Activated CD8-positive, alpha-beta memory T cell treated with anti-CD3 and anti-CD28 coated beads for 36 hours (primary cell): ENCODE measurements at regions not wholly inside any gene's neighbourhood (a gene's known extent, or its start where the extent isn't known, plus 50 kb on each side); places are given as distances from the start of the nearest gene placed in this dataset.

ENCODE experiments used
- CTCF ChIA-PET: fragments of 350-600 bp; sonication (Branson Sonifier 250); formaldehyde crosslinking; loops from one replicate; lab custom pipeline; 2021; ENCODE audit warnings: antibody characterized with exemption; lab: Charles Lee
- POLR2A ChIA-PET: fragments of 350-600 bp; sonication (Branson Sonifier 250); formaldehyde crosslinking; loops from one replicate; lab custom pipeline; 2021; ENCODE audit warnings: antibody characterized with exemption; lab: Charles Lee

DNA sequence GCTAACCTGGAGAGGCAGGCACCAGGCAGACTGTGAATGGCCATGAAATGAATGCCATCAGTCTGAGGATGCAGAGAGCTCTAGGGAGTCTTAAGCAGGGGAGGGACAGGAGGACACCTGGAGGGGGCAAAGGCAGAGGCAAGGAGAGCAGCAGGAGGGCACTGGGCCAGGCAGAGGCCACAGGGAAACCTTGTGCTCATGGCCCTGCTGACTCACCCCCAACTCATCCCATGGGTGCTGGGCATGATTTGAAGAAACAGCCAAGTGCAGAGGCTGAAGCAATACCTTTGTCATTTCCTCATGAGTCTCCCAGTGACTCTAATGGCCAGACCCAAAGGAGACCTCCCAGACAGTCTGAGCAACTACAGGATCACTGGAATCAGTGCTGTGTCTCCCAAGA lies 141.4 kb downstream of the TMEM132E start:
- ChIA-PET POLR2A (no interaction called here), CTCF (no interaction called here)

DNA sequence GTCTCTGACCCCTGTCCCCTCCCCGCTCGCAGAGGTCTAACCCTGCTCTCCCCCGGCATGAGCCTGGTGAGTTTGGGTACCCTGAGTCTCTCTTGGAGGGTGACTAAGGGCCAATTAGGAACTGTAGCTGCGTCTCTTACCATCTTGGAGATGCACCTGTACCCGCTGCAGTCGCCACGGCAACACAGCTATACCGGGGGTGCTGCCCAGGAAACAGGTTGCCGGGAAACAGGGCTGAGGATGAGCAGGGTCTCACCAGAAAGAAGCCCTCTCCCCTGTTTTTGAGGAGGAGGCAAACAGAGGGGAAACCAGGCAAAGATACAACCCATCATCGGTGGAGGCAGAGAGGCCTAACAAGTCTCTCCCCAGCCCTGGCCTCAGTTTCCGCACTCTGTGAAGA lies 140.2 kb downstream of the TMEM132E start:
- ChIA-PET CTCF (no interaction called here), POLR2A (no interaction called here)

DNA sequence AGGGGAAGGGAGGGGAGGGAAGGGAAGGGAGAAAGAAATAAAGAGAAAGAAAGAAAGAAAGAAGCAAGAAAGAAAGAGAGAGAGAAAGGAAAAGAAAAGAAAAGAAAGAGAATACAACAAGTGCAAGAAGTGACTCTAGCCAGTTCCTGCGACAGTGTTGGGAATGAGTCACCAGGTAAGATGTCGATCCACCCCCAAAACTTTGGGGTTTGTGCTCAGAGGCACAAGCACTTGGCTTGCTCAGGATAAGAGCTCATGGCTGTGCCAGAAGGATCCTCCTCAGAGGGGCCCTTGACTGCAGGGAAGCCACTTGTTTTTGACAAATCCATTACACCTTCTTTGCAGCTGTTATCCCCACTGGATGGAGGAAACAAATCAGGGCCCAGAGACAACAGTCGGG lies 137.7 kb downstream of the TMEM132E start:
- ChIA-PET CTCF (no interaction called here), POLR2A (no interaction called here)

DNA sequence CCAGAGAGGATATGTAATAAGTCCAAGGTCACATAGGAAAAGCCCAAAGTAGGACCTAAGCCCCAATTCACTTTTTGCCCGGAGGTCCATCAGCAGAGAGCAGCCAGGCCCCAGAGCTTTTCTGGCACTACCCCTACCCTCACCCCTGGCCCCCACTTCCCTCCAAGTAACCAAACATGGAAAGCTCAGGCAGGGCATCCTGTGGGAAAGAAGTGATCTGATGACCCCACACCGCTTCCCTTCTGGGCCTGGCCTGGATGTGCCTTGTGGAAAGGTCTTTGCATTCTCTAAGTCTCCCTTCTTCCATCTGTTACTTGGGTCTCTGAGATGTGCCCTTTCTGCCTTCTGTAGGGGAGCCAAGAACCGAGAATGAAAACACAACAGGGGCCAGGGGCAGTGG lies 136.9 kb downstream of the TMEM132E start:
- ChIA-PET CTCF (no interaction called here), POLR2A (no interaction called here)

DNA sequence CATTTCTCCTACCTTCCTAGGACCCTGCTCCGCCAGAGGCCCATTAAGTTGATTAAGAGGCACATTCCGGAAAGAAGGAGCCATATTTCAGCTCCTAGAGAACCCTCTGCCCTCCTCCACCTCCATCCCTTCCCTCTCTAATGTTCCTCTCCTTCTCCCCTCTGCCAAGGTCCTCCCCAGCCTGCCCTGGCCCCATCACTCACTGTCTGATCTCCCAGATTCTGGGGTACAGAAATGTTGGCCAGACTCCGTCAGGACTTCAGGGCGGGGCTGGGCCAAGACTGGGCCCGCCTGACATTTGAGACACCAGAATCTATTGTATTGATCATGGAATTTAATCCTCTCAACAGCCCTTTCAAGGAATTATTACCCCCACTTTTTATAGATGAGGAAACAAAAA lies 136.1 kb downstream of the TMEM132E start:
- ChIA-PET POLR2A (no interaction called here), CTCF (no interaction called here)

DNA sequence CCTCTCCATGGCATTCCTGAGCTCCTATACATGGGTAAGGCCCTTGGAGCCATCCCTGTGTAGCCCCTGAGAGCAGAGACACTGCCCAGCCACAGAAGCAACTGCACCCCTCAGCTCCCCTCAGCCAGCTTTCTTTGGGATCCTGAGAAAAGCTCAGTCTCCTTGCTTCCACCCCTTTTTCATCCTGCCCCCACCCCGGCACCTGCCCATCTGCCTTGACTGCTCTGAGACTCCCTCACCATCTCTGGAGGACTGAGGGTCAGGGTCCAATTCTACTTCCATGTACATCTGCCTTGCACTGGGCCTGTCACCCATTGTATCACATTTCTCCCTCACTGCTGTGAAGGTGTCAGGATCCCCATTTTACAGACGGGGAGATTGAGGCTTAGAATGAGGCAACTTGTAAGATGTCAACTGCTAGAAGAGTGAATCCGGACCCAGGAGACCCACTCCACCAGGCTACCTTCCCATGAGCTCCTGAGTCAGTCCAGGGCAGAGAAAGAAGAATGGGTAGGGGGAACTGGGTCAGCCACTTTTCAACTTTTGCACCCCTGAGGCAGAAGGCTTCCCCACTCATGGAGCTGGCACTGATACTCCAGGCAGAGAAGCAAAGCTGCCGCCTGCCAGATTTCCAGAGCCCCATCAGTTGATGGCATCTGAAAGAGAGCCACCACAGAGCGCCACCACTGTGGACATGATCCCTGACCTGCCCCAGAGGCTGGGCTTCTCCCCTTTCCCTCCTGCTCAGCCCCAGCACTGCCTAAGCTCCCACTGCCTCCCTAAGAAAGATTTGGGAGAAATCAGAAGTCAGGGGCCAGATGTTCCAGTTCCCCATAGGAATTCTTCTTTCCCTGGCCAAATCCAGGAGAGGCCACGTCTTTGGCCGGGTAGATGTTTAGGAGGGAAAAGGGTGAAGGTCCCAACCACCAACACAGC lies 135.4 kb downstream of the TMEM132E start:
- CTCF ChIA-PET, result no interaction called here
- POLR2A ChIA-PET, result no interaction called here

DNA sequence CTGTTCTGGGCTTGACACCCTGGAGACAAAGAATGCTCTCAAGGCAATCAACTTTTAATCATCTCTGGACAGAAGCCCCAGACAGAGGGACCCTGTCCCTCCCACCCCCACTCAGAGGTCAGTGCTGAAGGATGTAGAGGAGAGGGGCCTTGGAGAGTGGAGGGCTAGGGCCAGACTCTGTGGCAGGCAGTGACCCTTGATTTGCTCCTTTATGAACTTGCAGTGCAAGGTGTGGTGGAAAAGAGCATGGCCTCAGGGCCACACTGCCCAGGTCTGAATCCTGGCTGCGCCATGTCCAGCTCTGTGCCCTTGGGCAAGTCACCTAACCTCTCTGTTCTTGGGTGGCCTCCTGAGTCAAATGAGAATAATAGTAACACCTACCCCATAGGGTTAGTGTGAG lies 134.3 kb downstream of the TMEM132E start:
- ChIA-PET CTCF (no interaction called here), POLR2A (no interaction called here)

DNA sequence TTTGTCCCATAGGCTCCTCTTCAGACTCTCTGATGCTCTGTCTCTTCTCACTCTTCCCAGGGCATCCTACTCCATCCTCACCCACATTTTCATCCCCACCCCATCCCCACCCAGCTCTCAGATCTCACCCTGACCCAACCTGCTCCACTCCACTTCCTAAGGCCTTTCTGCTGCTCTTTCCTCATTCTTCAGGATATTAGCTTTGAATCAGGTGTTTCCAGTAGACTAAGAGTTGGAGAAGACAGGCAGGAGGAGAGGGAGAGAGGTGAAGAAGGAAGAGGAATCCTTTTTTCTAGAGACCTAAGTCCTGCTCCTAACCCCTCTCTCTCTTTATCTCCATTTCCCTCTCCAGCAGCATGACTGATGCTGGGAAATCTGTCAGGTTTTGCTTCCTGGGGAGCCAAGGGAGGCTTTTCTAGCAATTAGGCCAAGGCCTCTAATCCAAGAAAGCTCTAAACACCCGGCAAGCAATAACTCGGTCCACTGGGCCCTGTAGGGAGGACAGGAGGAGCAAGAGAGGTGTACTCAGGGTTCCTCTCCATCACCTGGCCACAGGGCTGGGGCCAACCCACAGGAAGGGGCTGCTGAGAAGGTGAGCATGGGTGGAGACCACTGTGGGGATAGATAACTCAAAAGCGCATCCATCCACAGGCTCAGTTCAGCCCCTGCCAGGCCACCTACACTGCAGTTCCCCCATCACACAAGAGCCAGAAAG lies 133.3 kb downstream of the TMEM132E start:
- POLR2A ChIA-PET, result no interaction called here

DNA sequence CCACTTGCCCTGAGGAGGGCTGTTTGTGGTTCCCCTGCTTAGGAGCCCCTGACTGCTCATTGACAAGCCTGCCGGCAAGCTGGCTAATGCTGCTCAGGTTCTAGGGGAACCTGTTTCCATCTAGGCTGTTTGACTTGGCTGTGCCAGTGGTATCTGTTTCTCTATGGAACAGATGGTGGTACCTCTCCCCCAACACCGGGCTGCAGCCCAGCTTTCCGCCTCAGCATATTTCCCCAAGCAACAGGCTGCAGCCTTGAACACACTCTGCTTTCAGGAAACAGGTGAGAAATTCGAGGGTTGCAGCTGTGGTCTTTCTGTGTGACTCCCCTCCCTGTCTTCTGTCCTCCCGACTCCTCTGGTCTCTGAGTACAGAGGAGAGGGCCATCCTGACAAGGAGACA lies 132.3 kb downstream of the TMEM132E start:
- ChIA-PET POLR2A (no interaction called here), CTCF (interaction anchor here (0.6 kb wide), 1 partner anchor 58 kb away, joined by 7 read pairs; no protein-coding TSS in a partner anchor)

More for the DNA sequence above, 133.3 kb downstream of the TMEM132E start:
- CTCF ChIA-PET, result no interaction called here

DNA sequence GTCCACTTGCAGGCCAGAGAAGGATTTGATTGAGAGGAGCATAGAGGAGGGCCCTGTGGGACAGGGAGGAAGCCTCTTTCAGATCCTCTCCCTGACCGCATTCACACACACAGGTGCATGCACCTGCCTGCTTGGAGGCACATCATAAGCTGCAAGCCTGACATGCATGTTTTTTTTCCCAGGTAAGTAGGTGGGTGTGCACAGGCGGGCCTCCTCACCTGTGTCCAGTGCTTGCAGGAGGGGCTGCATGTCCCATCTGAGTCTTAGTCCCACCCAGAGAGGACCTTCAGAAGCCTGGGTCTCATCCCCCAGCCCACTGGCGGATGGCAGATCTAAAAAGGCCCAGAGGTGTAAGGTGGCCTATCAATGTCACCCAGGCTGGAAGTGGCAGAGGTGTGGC lies 130.8 kb downstream of the TMEM132E start:
- ChIA-PET CTCF (no interaction called here), POLR2A (no interaction called here)

DNA sequence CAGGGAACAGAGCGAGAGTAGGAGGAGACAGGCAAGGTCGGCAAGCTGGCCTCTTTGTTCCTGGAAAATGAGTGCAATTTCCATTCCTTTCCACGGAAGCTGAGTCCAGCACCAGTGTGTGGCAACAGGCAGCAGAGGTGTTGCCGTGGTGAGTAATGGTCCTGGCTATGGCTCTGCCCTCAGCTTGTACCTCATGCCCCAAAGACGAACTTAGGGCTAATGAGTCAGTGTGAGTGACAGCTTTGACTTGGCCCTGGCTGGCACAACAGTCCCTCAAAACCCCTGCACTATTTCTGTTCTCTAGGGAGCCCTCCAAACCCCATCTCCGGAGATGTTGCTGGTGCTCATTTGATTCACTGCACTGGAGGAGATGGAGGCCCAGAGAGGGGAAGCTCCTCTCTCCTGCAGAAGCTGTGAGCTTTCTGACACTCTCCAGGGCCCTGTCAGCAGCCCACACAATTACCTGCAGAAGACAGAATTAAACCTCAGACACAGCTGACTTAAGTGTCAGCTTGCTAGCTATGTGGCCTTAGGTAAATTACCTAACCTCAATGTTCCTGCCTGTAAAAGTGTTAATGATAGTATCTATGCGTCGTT lies 129.9 kb downstream of the TMEM132E start:
- ChIA-PET POLR2A (no interaction called here), CTCF (no interaction called here)

DNA sequence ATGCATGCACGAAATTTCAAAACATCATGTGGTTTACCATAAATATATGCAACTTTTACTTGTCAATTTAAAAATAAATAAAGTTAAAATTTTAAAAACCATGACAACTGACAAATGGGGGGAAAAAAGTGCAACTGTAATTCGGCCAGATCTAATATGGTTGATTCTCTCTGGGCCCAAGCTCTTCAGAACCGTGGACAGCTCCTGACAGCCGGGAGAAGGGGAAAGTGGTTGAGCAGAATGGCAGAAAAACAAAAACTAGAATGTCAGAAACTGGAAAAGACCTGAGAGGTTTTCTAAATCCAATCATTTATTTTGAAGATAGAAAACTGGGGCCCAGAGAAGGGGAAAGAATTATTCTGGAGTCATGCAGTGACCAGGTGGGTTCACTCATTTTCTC lies 126.6 kb downstream of the TMEM132E start:
- ChIA-PET CTCF (no interaction called here), POLR2A (no interaction called here)

DNA sequence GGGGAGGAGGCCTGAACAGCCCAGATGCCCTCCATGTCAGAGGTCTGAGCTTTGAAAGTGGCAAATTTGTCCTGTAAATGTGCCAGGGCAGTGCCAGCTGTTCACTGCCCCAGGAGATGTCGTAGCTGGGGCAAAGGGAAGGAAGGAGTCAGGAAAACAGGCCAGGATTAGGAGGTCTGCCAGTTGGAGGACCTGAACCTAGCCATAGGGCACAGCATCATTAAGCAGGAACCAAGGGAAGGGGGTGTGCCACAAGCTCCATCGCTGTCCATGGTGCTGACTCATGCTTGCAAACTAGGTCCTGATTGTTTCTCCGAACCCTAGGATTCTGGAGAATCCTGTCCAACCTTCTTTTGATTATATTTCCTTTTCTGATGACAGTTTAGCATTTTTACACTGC lies 124.2 kb downstream of the TMEM132E start:
- CTCF ChIA-PET, result interaction anchor here (0.9 kb wide), 1 partner anchor 27 kb away, joined by 3 read pairs; no protein-coding TSS in a partner anchor

DNA sequence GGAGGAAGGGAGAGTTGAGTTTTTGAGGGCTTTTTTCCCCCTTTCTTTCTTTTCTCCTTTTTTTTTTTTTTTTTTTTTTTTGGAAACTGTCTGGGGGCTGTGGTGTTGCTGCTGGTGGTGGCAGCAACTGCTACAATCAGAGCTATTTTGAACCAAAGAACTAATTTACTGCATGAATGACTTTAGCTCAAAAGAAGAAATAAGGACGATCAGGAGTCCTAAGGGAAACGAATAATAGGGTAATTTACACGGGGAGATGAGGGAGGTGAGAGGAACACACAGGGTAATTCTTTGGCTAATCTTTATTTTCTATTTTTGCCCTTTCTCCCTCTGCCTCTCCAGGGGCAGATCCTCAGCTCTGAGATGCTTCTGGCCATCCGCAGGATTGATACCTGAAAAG lies 119.8 kb downstream of the TMEM132E start:
- CTCF ChIA-PET, result no interaction called here
- POLR2A ChIA-PET, result no interaction called here

More for the DNA sequence above, 124.2 kb downstream of the TMEM132E start:
- POLR2A ChIA-PET, result no interaction called here

DNA sequence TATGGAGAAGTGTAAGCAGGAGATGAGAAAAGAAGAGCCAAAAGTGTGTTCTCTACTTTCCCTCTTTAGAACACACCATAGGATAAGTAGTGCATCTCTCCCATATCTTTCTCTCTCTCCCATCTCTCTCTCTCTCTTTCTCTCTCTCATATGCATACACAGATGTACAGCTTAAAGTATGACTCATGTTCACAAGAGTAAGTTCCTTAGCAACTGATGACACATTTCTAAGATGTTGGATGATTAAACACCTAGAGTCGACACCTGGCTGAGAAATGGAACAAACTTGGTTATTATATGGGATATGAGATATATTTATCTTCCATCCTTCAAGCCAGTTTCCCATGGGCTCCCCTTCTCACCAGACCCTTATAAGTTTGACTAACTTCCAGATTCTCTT lies 113.5 kb downstream of the TMEM132E start:
- POLR2A ChIA-PET, result no interaction called here
- CTCF ChIA-PET, result interaction anchor here (0.8 kb wide), 1 partner anchor 10 kb away, joined by 3 read pairs; no protein-coding TSS in a partner anchor
